Erythroblast (primary cell): ENCODE measurements at regions not wholly inside any gene's neighbourhood (a gene's known extent, or its start where the extent isn't known, plus 50 kb on each side); places are given as distances from the start of the nearest gene placed in this dataset.

Source experiments
- GATA1 ChIP-seq: IDR thresholded peaks from 2 replicates; pipeline ENCODE4 v1.6.1; 2011; ENCODE audit warnings: low read depth, mild to moderate bottlenecking, control low read depth, low read length, moderate library complexity
- POLR2A ChIP-seq: IDR thresholded peaks from 2 replicates; pipeline ENCODE4 v1.6.1; 2011; ENCODE audit warnings: mild to moderate bottlenecking, low read length

- TF ChIP-seq POLR2A (no peak), GATA1 (no peak)
Observed at GRCh38 chr6:93745306-93745705, 325.9 kb upstream of the EPHA7 start.
